GM23248 (cell line): ENCODE measurements at regions not wholly inside any gene's neighbourhood (a gene's known extent, or its start where the extent isn't known, plus 50 kb on each side); places are given as distances from the start of the nearest gene placed in this dataset.

Experiments used
- EZH2 ChIP-seq: fragments of 200-600 bp; sonication (generic); IDR thresholded peaks from 2 replicates; pipeline ENCODE4 v1.6.1; 2018; ENCODE audit warnings: antibody characterized with exemption, mild to moderate bottlenecking; ENCODE audit not compliant: insufficient read depth, poor library complexity, severe bottlenecking
- EZH2phosphoT487 ChIP-seq: fragments of 200-600 bp; sonication (generic); IDR thresholded peaks from 2 replicates; pipeline ENCODE4 v1.6.1; 2018; ENCODE audit warnings: antibody characterized with exemption, moderate library complexity, mild to moderate bottlenecking, low read depth; ENCODE audit not compliant: insufficient read depth

DNA sequence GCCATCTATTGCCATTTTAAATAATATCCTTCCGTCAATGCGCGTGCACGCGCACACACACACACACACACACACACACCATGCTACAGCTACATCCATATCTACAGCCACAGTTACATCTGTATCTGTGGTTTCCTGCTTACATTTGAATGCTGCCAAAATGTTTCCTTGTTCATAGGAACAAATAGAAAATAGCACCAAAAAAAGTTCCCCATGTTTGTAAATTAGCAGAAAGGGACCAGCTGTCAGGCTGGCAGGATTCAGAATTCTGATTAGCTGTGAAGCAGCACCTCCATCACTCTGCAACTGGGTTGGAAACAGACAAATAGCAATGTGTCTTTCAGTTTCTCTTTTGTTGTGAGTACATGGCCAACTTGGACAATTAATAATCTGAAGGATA is 601.5 kb downstream of the IRX1 start:
- TF ChIP-seq EZH2phosphoT487 = no peak
- TF ChIP-seq EZH2 = no peak
